ENCODE measurements at regions not wholly inside any gene's neighbourhood (a gene's known extent, or its start where the extent isn't known, plus 50 kb on each side); places are given as distances from the start of the nearest gene placed in this dataset.

DNA sequence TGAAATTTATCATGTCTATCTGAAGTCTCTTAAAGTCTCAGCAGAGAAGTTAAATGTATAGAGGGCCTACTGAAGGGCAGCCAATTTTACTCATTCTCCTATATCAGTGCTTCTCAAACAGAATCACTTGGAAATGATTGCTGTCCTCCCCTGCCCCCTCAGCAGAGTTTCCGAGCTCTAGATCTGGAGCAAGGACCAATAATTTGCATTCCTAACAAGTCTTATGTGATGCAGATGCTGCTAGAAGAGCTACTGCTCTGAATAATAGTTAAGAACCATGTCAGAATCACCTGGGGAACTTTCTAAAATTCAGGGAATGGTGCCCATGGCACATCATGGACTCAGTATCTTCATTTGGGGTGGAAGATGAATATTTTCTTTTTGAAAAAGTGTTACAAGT, 105.6 kb upstream of the EPHA4 start:
- CTCF ChIA-PET = no interaction called here
- no peak for ATAC-seq
- H3K36me3 Mint-ChIP-seq (ENCODE audit: low read depth) = no peaks in the 10 kb centered on the region

DNA sequence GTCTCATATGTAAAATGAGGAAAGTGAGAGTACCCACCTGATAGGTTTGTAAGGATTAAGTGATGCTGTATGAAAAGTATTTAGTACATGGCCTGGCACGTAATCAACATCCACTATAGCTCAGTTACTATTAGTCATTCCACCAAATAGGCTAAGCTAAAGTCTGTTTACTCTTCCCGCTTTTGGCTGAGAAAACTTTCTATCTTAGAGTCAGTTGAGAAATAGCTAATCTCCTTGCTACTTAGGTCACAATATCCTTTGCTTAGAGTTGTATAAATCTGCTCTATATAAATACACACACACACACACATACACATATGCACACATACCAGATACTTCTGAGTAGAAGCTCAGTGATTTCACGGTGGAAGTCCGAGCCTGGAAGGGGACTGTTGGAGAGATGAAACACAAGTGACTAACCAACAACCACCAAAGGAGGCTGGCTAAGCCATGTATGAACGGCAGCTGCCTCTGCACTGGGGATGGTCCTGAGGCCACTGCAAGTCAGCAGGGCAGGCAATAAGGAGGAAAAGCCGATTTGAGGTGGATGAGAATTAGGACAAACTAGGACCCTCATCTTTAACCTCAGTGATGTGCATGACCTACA, 104.6 kb upstream of the EPHA4 start:
- no peak overlapping the region for H3K4me3 Mint-ChIP-seq
- H3K27me3 Mint-ChIP-seq (ENCODE audit: low read depth) = no peaks in the 10 kb centered on the region
- no peaks in the 10 kb centered on the region for H3K4me1 Mint-ChIP-seq (ENCODE audit: low read depth)
- DNase-seq (no peak), ATAC-seq (no peak)
- ChIA-PET CTCF (no interaction called here), POLR2A (no interaction called here)
- no peaks in the 10 kb centered on the region for H3K9me3 Mint-ChIP-seq (ENCODE audit: insufficient read depth)
- H3K36me3 Mint-ChIP-seq (ENCODE audit: low read depth) = no peaks in the 10 kb centered on the region
- no peak overlapping the region for H3K27ac Mint-ChIP-seq

More for the DNA sequence above, 105.6 kb upstream of the EPHA4 start:
- no peak for DNase-seq
- no peaks in the 10 kb centered on the region for H3K27me3 Mint-ChIP-seq (ENCODE audit: low read depth)
- H3K27ac Mint-ChIP-seq = no peak overlapping the region
- H3K9me3 Mint-ChIP-seq (ENCODE audit: insufficient read depth) = no peaks in the 10 kb centered on the region
- H3K4me3 Mint-ChIP-seq = no peak overlapping the region
- POLR2A ChIA-PET = no interaction called here
- H3K4me1 Mint-ChIP-seq (ENCODE audit: low read depth) = no peaks in the 10 kb centered on the region

DNA sequence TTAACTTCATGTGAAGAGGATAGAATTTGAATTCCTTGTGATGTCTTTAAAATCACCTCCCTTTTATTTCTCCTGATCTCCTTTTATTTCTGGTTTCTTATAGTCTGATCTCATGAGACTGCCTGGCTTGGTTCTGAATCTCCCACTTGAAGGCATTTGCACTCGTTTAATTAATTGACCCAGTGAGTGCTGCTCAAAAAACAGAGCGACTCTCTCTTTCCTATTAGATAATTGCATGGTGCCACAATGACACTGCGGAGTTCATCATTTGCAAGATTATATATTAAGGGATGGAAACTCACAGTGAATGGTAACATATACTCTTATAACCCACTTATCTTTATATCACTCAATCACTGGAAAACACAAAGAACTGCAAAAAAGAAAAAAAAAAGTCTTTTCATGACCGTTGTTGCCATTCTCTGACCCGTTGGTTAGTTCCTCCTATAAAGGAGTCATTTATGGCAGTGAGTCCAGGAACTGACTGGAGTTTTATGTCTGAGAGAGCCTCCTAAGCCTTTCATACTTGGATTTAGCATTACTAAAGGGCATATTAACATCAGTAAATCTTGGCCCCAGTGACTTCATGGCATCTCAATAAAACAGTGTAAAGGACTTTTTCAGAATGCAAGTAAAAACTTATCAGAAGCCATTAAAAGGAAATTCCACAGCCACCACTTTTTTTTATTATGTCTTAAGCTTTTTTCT, 103.3 kb upstream of the EPHA4 start:
- no peak for ATAC-seq
- H3K27ac Mint-ChIP-seq = no peak overlapping the region

DNA sequence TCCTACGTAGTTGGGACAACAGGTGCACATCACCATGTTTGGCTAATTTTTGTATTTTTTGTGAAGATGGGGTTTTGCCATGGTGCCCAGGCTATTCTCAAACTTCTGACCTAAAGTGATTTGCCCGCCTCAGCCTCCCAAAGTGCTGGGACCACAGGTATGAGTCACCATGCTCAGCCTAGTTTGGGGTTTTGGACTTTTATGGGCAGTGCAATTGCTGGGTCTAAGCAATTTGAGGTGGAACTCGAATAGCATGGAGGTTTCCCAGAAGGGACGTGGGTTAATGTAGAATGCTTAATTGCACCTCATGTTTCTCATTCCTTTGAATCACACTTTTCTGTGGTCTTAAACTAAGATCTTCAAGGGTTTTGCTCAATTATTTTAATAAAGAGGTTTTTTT, 102.3 kb upstream of the EPHA4 start:
- Mint-ChIP-seq H3K4me3 (no peak overlapping the region), H3K36me3 (ENCODE audit: low read depth) (no peaks in the 10 kb centered on the region), H3K4me1 (ENCODE audit: low read depth) (no peaks in the 10 kb centered on the region), H3K27ac (no peak overlapping the region), H3K9me3 (ENCODE audit: insufficient read depth) (no peaks in the 10 kb centered on the region), H3K27me3 (ENCODE audit: low read depth) (no peaks in the 10 kb centered on the region)
- CTCF ChIA-PET = no interaction called here
- DNase-seq = no peak
- POLR2A ChIA-PET = no interaction called here
- no peak for ATAC-seq

More for the DNA sequence above, 103.3 kb upstream of the EPHA4 start:
- Mint-ChIP-seq H3K4me3 (no peak overlapping the region), H3K9me3 (ENCODE audit: insufficient read depth) (no peaks in the 10 kb centered on the region), H3K36me3 (ENCODE audit: low read depth) (no peaks in the 10 kb centered on the region), H3K4me1 (ENCODE audit: low read depth) (no peaks in the 10 kb centered on the region), H3K27me3 (ENCODE audit: low read depth) (no peaks in the 10 kb centered on the region)
- ChIA-PET POLR2A (no interaction called here), CTCF (no interaction called here)
- DNase-seq = no peak

DNA sequence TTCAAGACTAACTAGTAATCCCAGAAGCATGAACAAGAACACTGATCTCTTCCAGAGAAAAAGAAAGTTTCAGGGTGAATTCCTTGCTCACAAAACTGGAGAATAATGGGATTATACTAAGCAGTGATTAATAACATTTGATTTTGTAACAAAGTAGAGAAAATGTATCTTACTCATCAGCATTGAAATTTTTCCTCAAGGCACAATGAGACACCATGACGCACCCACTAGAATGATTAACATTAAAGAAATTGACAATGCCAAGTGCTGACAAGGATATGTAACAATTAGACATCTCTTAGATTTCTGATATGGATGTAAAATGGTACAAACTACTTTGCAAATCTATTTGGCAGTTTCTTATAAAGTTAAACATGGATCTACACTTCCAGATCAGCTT, 101.1 kb upstream of the EPHA4 start:
- ATAC-seq (no peak), DNase-seq (no peak)
- Mint-ChIP-seq H3K36me3 (ENCODE audit: low read depth) (no peaks in the 10 kb centered on the region), H3K4me1 (ENCODE audit: low read depth) (no peaks in the 10 kb centered on the region), H3K27me3 (ENCODE audit: low read depth) (no peaks in the 10 kb centered on the region), H3K27ac (no peak overlapping the region), H3K9me3 (ENCODE audit: insufficient read depth) (no peaks in the 10 kb centered on the region), H3K4me3 (no peak overlapping the region)
- ChIA-PET CTCF (no interaction called here), POLR2A (no interaction called here)

DNA sequence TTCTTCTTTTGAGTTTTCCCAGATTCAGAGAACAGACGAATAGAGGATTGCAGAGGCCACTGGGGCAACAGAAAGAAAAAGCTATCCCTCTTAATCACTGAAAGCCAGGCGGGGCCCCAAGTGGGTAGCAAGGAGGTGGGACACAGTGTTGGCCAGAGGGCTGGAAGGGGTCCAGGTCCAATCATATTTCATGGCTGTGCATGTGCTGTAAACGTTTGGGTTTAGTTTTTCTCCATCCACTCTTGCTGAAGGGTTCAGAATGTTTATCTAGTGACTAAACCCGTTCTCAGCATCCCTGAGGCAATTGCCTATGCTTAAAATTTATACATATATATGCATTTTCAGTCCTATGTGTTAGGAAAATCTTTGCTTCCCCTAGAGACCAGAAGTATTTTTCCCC, 99.4 kb upstream of the EPHA4 start:
- ATAC-seq = no peak
- CTCF ChIA-PET = no interaction called here
- POLR2A ChIA-PET = no interaction called here

DNA sequence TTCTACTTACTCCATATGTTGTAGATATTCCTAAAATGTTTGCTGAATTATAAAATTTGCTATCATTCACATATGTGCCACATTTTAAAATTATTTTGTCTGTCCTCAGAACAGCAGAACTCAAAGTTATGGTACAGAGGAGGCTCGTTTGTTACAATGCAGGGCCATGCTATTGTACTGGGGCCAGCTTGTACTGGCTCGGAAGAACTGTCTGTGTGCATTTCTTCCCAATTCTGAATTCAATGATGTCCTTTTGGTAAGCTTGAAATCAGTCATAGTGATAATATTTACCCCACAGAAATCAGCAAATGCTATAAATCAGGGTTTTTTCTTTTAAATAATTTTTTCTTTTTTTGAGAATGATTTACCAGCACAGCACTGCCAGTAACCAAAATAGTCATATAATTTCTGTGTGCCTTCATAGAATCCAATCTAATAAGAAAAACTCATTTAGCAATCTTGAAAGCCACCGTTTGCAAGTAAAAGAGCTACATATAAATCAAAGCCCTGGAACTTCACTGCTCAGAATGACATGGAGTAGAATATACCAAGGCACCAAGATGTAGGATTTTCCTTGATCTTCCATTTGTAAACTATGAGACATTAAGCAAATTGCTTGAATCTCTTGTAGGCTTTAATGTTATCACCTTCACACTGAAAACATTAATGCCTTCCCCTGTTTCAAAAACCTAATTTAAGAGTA, 90.7 kb upstream of the EPHA4 start:
- ATAC-seq = no peak
- CTCF ChIA-PET = no interaction called here

More for the DNA sequence above, 99.4 kb upstream of the EPHA4 start:
- Mint-ChIP-seq H3K27ac (no peak overlapping the region), H3K27me3 (ENCODE audit: low read depth) (no peaks in the 10 kb centered on the region), H3K4me3 (no peak overlapping the region), H3K36me3 (ENCODE audit: low read depth) (no peaks in the 10 kb centered on the region), H3K4me1 (ENCODE audit: low read depth) (no peaks in the 10 kb centered on the region), H3K9me3 (ENCODE audit: insufficient read depth) (no peaks in the 10 kb centered on the region)
- DNase-seq = no peak

DNA sequence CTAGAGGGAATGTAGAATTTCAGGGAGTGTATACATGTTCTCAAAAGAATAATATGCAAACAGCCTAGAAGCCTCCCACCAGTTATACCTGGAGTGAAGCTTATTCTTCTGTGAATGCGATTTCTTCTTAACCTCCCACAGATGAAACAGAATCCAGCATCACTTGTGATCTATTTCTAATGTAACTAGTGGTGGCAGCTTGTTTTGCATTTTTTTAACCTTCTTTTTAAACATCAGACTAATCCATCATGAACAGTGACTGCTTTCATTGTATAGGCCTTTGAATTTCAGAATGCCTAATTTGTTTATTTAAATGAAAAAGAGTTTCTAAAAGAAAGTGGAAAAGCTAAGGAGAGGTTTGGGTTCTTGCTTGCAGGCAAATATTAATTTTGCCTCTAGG, 85.7 kb upstream of the EPHA4 start:
- ChIA-PET POLR2A (no interaction called here), CTCF (no interaction called here)
- Mint-ChIP-seq H3K27me3 (ENCODE audit: low read depth) (no peaks in the 10 kb centered on the region), H3K4me1 (ENCODE audit: low read depth) (no peaks in the 10 kb centered on the region), H3K27ac (no peak overlapping the region), H3K36me3 (ENCODE audit: low read depth) (no peaks in the 10 kb centered on the region), H3K4me3 (no peak overlapping the region), H3K9me3 (ENCODE audit: insufficient read depth) (no peaks in the 10 kb centered on the region)
- DNase-seq (no peak), ATAC-seq (no peak)

More for the DNA sequence above, 90.7 kb upstream of the EPHA4 start:
- Mint-ChIP-seq H3K4me1 (ENCODE audit: low read depth) (no peaks in the 10 kb centered on the region), H3K27ac (no peak overlapping the region), H3K4me3 (no peak overlapping the region), H3K36me3 (ENCODE audit: low read depth) (no peaks in the 10 kb centered on the region), H3K9me3 (ENCODE audit: insufficient read depth) (no peaks in the 10 kb centered on the region), H3K27me3 (ENCODE audit: low read depth) (no peaks in the 10 kb centered on the region)
- POLR2A ChIA-PET = no interaction called here
- no peak for DNase-seq

DNA sequence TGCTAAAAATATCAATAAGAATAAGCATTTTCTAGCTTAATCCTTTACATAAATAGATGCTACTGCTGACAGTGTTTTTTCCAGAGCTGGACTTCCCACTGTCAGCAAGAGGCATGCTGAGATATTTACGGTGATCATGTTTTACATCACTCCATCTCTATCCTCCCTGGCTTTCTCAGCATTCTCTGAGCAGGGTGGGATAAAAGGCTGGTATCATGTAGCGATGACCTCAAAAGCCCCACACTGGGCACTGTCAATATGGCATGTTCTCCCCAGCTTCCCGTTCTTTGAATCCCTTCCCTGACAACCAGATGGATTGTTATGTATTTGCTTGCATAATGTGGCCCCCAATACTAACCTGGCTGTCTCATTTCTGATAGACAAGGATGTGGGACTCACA, 83.2 kb upstream of the EPHA4 start:
- ChIA-PET POLR2A (no interaction called here), CTCF (interaction anchor here (0.6 kb wide), 1 partner anchor 10 kb away, joined by 3 read pairs; no protein-coding TSS in a partner anchor)
- H3K36me3 Mint-ChIP-seq (ENCODE audit: low read depth) = no peaks in the 10 kb centered on the region
- no peaks in the 10 kb centered on the region for H3K9me3 Mint-ChIP-seq (ENCODE audit: insufficient read depth)
- H3K4me3 Mint-ChIP-seq = no peak overlapping the region
- H3K27me3 Mint-ChIP-seq (ENCODE audit: low read depth) = no peaks in the 10 kb centered on the region
- ATAC-seq (no peak), DNase-seq (no peak)
- H3K27ac Mint-ChIP-seq = no peak overlapping the region
- no peaks in the 10 kb centered on the region for H3K4me1 Mint-ChIP-seq (ENCODE audit: low read depth)

DNA sequence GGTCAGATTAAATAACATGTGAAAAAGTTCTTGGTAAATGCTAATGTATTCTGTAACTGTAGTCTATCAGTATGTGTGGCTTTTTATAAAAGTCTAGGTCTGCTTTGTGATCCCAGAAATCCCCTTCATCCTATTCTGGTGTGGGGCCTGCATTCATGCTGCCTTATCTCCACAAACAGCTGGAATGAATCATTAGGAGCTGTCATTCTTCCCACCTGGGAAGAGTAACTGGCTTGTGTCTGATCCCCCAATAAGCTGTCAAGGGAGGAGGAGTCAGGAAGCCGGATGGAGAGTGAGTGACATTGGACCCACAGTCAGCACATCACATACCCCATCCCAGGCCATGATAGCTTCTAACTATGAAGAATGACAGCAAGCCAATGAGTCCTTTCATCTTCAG, 81.1 kb upstream of the EPHA4 start:
- Mint-ChIP-seq H3K4me1 (ENCODE audit: low read depth) (no peaks in the 10 kb centered on the region), H3K4me3 (no peak overlapping the region), H3K36me3 (ENCODE audit: low read depth) (no peaks in the 10 kb centered on the region), H3K9me3 (ENCODE audit: insufficient read depth) (no peaks in the 10 kb centered on the region), H3K27ac (no peak overlapping the region), H3K27me3 (ENCODE audit: low read depth) (no peaks in the 10 kb centered on the region)
- ChIA-PET POLR2A (no interaction called here), CTCF (interaction anchor here (0.6 kb wide), 1 partner anchor 218 kb away, joined by 3 read pairs; no protein-coding TSS in a partner anchor)
- DNase-seq (no peak), ATAC-seq (no peak)

DNA sequence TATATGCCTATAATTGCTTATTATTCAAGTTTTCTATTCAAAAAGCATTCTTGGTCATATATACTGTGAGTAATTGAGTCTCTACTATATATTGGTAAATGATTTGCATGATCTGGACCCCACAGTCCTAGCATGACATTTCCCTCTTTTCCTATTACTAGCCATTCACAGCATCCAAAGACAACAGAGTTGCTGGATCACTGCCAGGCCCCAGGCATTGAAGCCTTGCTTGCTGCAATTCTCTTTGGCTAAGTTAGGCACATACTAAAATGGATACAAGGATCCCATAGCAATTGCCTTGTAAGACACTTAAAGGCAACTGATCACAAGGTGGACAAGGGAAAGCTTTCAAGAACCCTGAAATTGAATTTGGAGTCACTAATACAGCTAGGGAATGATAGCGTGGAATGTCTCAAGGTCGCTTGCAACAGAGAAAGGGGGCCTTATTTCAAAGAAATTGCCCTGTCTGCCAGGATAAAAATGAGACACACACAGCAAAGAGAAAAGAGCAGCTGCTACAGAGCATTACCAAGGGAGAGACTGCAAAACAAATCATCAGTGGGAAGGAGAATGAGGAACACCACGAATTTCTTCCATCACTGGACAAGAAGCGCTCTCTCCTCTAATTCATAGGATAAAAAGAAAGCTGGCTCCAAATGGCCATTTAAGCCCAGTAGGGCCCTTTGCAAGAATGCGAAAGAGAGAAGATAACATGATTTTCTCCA, 77.1 kb upstream of the EPHA4 start:
- Mint-ChIP-seq H3K36me3 (ENCODE audit: low read depth) (no peaks in the 10 kb centered on the region), H3K4me3 (no peak overlapping the region), H3K27ac (no peak overlapping the region), H3K4me1 (ENCODE audit: low read depth) (no peaks in the 10 kb centered on the region), H3K27me3 (ENCODE audit: low read depth) (no peaks in the 10 kb centered on the region), H3K9me3 (ENCODE audit: insufficient read depth) (no peaks in the 10 kb centered on the region)
- ChIA-PET CTCF (no interaction called here), POLR2A (no interaction called here)
- ATAC-seq = no peak
- no peak for DNase-seq

DNA sequence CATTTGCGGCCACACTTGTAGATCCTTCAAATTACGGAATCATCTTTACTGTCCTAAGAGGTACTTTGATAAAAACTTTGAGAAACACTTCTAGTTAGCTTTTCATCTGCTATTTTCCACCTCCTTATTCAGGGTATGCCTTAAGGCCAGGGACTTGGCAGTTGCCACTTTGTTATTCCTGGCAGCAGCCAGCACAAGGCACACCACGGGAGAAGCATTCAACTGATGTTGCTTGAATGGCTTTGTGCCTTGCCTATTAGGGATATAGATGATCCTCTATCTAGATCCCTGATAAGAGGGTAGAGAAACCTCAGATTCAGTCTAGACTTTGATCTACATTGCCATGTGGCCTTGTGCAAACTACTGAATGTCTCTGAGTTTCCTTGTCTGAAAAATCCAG, 70.3 kb upstream of the EPHA4 start:
- DNase-seq (no peak), ATAC-seq (no peak)
- Mint-ChIP-seq H3K4me1 (ENCODE audit: low read depth) (no peaks in the 10 kb centered on the region), H3K36me3 (ENCODE audit: low read depth) (no peaks in the 10 kb centered on the region), H3K27me3 (ENCODE audit: low read depth) (no peaks in the 10 kb centered on the region), H3K4me3 (no peak overlapping the region), H3K9me3 (ENCODE audit: insufficient read depth) (no peaks in the 10 kb centered on the region), H3K27ac (no peak overlapping the region)
- ChIA-PET POLR2A (no interaction called here), CTCF (no interaction called here)

Measured in activated CD8-positive, alpha-beta T cell treated with anti-CD3 and anti-CD28 coated beads, Interleukin-2, amount 10 ng/mL, durations not matched to agents 7 days and 5 days (primary cell).